ENCODE measurements at regions not wholly inside any gene's neighbourhood (a gene's known extent, or its start where the extent isn't known, plus 50 kb on each side); places are given as distances from the start of the nearest gene placed in this dataset.

- no peak overlapping the region for H3K27ac ChIP-seq (ENCODE audit: low read length)
- no peak overlapping the region for H3K27ac Mint-ChIP-seq
- no peaks in the 10 kb centered on the region for H3K27me3 ChIP-seq (ENCODE audit: control insufficient read depth, insufficient read depth, low read length)
- no peaks in the 10 kb centered on the region for H3K4me1 ChIP-seq (ENCODE audit: control insufficient read depth, insufficient read depth, low read length)
- no peaks in the 10 kb centered on the region for H3K9me3 ChIP-seq (ENCODE audit: control insufficient read depth, insufficient read depth, low read length)
- H3K4me1 Mint-ChIP-seq: no peaks in the 10 kb centered on the region
- H3K9me3 Mint-ChIP-seq: peaks cover 9 to 16% of the 10 kb centered on the region in 2 donors
- ATAC-seq: no peak
- DNase-seq: no peak
- no peak overlapping the region for H3K4me3 Mint-ChIP-seq
- no peaks in the 10 kb centered on the region for H3K36me3 ChIP-seq (ENCODE audit: control insufficient read depth, insufficient read depth, low read length)
- H3K4me3 ChIP-seq (ENCODE audit: low read length): no peak overlapping the region
- TF ChIP-seq CTCF (IDR thresholded peaks at IDR 0.05): no peak
- intact Hi-C loops (cut with micrococcal nuclease): no loop called here
- H3K36me3 Mint-ChIP-seq: no peaks in the 10 kb centered on the region
- no peaks in the 10 kb centered on the region for H3K27me3 Mint-ChIP-seq (ENCODE audit: low read depth in 2 of 2)
Measured at GRCh38 chr18:40613721-40614120, 1341.3 kb upstream of the PIK3C3 start.

GRCh38 chr18:40612356-40612755, 1342.7 kb upstream of the PIK3C3 start:
- Histone ChIP-seq H3K9me3 (ENCODE audit: control insufficient read depth, insufficient read depth, low read length) (no peaks in the 10 kb centered on the region), H3K27me3 (ENCODE audit: control insufficient read depth, insufficient read depth, low read length) (no peaks in the 10 kb centered on the region), H3K36me3 (ENCODE audit: control insufficient read depth, insufficient read depth, low read length) (no peaks in the 10 kb centered on the region), H3K27ac (ENCODE audit: low read length) (no peak overlapping the region), H3K4me1 (ENCODE audit: control insufficient read depth, insufficient read depth, low read length) (no peaks in the 10 kb centered on the region), H3K4me3 (ENCODE audit: low read length) (no peak overlapping the region)
- ATAC-seq (no peak), DNase-seq (no peak)
- Mint-ChIP-seq H3K36me3 (no peaks in the 10 kb centered on the region), H3K27ac (no peak overlapping the region), H3K9me3 (peaks cover 8 to 16% of the 10 kb centered on the region in 2 donors), H3K4me3 (no peak overlapping the region), H3K27me3 (ENCODE audit: low read depth in 2 of 2) (no peaks in the 10 kb centered on the region), H3K4me1 (no peaks in the 10 kb centered on the region)
- no peak for TF ChIP-seq CTCF (IDR thresholded peaks at IDR 0.05)
- WGBS (ENCODE audit: insufficient coverage): 71% methylated on average over 1 of the region's 1 CpG
- intact Hi-C loops (cut with micrococcal nuclease): no loop called here

GRCh38 chr18:40608226-40608625, 1346.8 kb upstream of the PIK3C3 start:
- peaks cover 8 to 19% of the 10 kb centered on the region in 2 donors for H3K9me3 Mint-ChIP-seq
- DNase-seq: no peak
- H3K27ac Mint-ChIP-seq: no peak overlapping the region
- WGBS (ENCODE audit: insufficient coverage): 78% methylated on average over 2 of the region's 2 CpGs
- no peak for ATAC-seq
- no peaks in the 10 kb centered on the region for H3K36me3 Mint-ChIP-seq
- no peaks in the 10 kb centered on the region for H3K4me1 Mint-ChIP-seq
- intact Hi-C loops (cut with micrococcal nuclease): no loop called here
- no peaks in the 10 kb centered on the region for H3K27me3 Mint-ChIP-seq (ENCODE audit: low read depth in 2 of 2)
- H3K36me3 ChIP-seq (ENCODE audit: control insufficient read depth, insufficient read depth, low read length): no peaks in the 10 kb centered on the region
- TF ChIP-seq CTCF (IDR thresholded peaks at IDR 0.05): no peak
- H3K27ac ChIP-seq (ENCODE audit: low read length): no peak overlapping the region
- no peaks in the 10 kb centered on the region for H3K27me3 ChIP-seq (ENCODE audit: control insufficient read depth, insufficient read depth, low read length)
- H3K4me3 Mint-ChIP-seq: no peak overlapping the region
- no peaks in the 10 kb centered on the region for H3K4me1 ChIP-seq (ENCODE audit: control insufficient read depth, insufficient read depth, low read length)
- no peaks in the 10 kb centered on the region for H3K9me3 ChIP-seq (ENCODE audit: control insufficient read depth, insufficient read depth, low read length)
- H3K4me3 ChIP-seq (ENCODE audit: low read length): no peak overlapping the region

- TF ChIP-seq CTCF (IDR thresholded peaks at IDR 0.05): no peak
- WGBS (ENCODE audit: insufficient coverage): 82% methylated on average over 4 of the region's 6 CpGs
- H3K4me3 ChIP-seq (ENCODE audit: low read length): no peak overlapping the region
- peaks cover 8 to 22% of the 10 kb centered on the region in 2 donors for H3K9me3 Mint-ChIP-seq
- DNase-seq (no peak), ATAC-seq (no peak)
- H3K4me1 ChIP-seq (ENCODE audit: control insufficient read depth, insufficient read depth, low read length): no peaks in the 10 kb centered on the region
- intact Hi-C loops (cut with micrococcal nuclease): no loop called here
- H3K27ac ChIP-seq (ENCODE audit: low read length): no peak overlapping the region
- H3K4me3 Mint-ChIP-seq: no peak overlapping the region
- no peaks in the 10 kb centered on the region for H3K9me3 ChIP-seq (ENCODE audit: control insufficient read depth, insufficient read depth, low read length)
- no peaks in the 10 kb centered on the region for H3K36me3 ChIP-seq (ENCODE audit: control insufficient read depth, insufficient read depth, low read length)
- H3K27me3 ChIP-seq (ENCODE audit: control insufficient read depth, insufficient read depth, low read length): no peaks in the 10 kb centered on the region
- H3K27ac Mint-ChIP-seq: no peak overlapping the region
- H3K27me3 Mint-ChIP-seq (ENCODE audit: low read depth in 2 of 2): no peaks in the 10 kb centered on the region
- H3K4me1 Mint-ChIP-seq: no peaks in the 10 kb centered on the region
- no peaks in the 10 kb centered on the region for H3K36me3 Mint-ChIP-seq
Measured at GRCh38 chr18:40607542-40608148, 1347.4 kb upstream of the PIK3C3 start.
